NCI-H2196 treated with DMSO at 0.1 percent for 48 hours (cell line): ENCODE measurements at regions not wholly inside any gene's neighbourhood (a gene's known extent, or its start where the extent isn't known, plus 50 kb on each side); places are given as distances from the start of the nearest gene placed in this dataset.

Experiments
- DNase-seq: peaks from one replicate; lab custom pipeline; 2025; ENCODE audit not compliant: unreplicated experiment; lab: John Stamatoyannopoulos, UW

DNA sequence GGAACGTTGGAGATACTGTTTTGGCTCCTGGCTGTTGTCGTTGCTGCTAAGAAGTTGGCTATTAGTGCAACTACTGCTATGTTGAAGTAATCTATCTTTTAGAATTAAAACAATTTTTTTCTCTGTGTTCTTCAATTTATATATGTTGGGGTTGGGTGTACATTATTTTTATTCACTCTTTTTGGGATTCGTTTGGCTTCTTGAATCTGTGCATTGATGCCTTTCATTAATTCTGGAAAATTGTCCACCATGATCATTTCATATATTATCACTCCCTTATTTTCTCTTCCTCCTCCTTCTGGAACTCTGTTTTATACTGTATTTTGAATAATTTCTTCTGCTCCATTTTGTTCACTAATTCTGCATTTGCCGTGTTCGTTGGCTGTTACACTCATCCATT, 199.5 kb upstream of the PLET1 start:
- no peak for DNase-seq

DNA sequence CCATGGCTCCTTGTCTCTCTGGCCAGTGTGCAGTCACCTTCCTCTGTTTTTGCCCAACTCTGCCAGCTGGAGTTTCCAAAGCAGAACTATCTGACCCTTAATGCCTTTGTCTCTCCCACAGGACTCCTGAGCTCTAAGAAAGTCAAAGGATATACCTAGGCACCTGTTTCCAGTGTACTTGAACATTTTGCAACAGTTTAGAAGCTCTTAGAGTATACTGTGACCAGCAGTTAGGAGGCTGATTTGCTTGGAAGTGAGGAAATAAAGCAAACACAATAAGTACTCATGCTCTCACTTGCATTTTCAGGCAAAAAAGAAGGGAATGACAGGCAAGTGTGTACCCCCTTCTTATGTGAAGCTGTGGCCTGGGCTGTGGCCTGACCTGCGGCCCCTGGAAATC, 204.3 kb upstream of the PLET1 start:
- no peak for DNase-seq

DNA sequence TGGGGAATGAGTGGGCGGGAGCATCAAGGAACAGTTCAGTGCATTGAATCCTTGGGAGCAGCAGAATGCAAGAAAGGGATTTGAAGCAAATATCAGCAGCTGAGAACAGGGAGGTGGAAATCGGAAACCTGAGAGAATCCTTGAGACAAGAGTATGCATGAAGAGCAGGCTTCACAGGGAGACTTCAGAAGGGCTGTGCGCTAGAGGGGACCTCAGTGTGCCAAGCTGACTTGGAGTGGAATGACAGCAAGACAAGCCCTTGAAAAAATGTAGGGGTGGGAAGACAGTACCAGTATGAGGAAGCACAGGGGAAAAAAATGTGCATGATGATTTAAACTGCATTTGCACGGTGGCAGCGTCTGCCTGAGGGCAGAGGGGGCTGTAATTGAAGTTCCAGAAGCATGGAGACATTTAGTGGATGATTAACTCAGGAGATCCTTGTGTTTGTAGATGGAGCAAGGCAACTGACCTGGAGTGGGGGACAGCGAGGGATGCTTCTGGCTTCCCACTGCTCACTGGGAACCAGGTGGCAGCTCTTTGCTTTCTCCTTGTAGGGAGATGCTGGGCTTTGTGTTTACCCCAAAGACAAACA, 204.9 kb upstream of the PLET1 start:
- no peak for DNase-seq

DNA sequence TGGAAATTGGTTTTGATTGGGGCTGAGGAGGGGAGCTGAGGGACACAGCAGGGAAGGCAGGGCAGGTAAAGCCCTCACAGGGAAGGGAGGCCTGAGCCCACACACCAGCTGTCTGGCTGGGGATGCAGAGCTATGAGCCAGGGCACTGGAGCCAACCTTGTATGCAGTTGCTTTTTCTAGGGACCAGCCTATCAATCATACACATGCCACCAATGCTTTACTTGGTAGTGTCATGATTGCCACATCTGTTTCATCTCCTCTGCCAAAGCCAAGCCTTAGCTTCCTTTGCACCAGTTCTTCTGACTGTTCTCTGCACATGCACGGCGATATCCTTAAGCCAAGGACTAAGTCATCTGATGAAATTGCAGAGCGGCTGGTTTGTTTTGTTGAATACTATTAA, 207.1 kb upstream of the PLET1 start:
- no peak for DNase-seq

DNA sequence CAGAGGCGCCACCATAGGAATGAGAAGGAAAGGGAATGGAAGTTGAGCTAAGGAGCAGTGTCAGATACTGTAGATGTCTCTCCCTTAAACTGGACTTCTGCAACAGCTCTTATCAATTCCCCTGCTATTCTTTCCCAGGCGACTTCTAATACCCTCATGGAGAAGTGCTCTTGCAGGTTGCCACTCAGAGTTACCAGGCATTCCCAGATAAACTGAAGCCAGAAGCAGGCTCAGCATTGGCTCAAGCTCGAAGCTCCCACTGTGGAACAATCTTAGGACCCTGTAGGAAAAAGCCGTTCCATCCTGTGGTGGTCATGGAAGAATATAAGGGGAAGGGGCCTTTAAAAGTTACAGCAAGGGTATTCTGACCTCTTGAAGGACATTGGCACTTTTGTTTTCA, 208.7 kb upstream of the PLET1 start:
- DNase-seq = no peak

DNA sequence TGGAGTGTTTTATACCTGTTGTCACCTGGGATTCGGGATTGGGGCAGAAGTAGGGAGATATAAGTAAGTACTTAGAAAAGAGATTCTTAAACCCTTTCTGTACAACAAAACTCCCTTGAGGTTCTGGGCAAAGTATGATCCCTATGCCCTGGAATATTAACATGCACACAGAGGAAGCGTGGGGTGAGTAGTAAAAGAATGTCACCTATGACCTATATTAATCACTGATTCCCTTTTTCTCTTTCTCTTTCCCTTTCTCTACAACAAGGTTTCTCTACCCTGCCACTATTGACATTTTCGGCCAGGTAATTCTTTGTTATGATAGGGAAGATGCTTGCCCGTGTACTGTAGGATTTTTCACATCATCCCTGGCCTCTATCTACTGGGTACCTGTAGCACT, 209.7 kb upstream of the PLET1 start:
- no peak for DNase-seq

DNA sequence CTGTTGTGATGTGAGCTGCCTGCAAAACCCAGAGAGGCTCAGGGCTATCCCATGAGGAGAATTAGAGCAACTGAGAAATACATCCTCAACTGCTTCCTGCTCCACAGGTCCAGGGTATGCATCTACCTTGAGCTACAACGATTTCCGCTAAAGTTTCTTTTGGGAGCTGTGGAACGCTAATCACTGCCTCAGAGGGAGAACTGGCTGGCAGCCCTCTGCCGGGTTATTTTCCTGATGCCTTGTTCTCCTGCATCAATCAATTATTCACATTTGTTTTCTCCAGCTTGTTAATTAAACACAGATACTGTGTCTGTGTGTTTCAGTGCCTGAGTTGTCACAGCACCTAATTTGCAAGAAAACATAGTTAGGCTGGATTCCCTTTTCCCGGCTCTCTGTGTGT, 211.1 kb upstream of the PLET1 start:
- DNase-seq = no peak

DNA sequence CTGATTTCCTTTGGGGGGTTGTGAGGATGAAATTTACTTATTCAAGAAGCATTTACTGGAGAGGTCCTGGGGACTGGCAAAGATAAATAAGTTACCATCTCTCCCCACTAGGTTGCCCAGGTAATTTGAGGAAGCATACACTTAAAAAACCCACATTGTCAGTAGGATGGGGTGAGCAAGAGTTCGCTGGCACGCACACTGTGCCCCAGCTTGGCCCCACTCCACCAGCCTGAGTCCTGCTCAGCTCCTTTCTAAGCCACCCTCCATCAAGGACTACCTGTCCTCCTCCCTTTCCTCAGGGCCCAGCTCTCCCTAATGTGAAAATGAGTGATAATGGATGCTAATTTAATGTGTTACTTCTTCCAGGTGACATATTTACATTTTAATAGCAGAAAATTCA, 216.5 kb upstream of the PLET1 start:
- DNase-seq = no peak

DNA sequence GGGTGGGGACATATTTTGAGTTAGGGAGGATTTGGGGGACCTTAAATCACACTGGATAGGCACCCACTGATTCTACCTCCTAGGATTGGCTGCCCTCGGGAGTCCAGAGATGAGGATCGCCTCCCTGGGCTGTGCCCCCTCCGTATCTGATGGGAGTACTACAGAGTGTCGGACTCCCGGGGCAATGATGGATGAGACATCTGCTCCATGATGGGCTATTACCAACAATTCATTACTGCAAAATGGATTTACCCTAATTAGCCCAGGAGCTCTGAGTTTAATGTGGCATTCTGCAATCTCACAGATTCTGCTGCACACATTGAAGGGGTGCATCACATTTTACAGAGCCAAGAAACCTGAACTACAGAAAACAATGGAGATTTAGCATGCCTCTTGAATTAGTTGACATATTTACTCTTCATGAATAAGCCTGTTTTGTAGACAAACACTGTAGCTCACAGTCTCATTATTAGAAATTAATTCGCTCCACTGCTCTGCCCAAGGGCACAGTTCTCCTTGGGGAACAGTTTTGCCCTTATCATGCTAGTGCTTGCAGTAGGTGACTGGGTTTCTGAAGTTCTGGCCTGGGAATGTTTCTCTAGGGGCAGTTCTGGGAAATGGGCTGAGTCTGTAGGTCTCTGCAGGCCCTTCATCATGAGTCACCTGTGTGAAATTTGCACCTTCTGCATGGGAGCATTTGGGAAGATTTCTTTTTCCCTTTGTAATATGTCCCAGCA, 217.1 kb upstream of the PLET1 start:
- no peak for DNase-seq

DNA sequence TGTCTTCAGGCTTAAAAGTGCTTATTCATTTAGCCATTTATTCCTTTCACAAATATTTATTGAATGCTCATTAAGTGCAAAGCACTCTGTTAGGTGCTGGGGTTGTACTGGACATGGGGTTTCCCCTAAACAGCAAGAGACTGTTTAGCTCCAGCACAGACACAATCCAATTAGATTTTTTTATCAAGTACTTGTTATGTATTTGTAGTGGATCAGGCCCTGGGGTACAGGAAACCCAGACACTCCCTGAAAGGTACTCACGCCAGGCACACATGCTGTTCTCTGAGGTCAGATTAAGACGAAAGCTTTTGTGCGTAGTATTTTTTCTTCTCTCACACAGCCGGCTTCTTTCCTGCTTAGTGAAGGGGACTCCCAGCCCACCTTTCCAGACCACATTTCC, 218.1 kb upstream of the PLET1 start:
- no peak for DNase-seq

DNA sequence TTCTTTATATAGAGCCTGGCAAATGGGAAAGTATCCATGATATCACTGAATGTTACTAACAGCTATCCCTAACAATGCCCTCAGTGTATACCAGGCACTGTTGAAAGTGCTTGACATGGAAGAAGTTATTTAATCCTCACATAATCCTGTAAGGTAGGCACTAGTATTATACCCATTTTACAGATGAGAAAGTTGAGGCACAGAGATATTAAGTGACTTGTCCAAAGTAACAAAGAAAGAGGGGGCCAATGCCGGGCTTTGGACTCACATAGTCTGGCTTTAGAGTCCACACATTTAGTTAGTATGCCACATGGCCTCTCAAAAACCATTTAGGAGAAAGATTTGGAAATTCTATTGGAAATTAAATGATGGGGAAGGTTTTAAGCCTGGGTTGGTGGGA, 220.8 kb upstream of the PLET1 start:
- DNase-seq = no peak

DNA sequence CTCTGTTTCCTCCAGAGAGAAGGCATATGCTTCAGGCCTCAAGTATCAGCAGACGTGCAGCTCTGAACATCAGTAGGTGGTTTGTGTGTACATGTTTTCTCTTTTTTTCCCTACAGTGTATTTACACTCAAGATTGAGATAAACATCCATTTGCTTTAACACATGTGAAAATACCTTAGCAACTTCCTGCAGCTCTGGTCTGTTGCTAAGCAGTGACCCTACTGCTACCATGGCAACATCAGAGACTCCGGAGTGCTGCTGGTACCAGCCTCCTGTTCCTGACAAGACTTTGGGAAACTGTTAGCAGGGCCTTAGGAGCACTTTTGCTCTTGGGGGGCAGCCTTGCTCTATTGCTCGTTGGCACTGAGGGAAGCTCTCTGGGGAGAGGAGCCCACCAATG, 221.2 kb upstream of the PLET1 start:
- no peak for DNase-seq

DNA sequence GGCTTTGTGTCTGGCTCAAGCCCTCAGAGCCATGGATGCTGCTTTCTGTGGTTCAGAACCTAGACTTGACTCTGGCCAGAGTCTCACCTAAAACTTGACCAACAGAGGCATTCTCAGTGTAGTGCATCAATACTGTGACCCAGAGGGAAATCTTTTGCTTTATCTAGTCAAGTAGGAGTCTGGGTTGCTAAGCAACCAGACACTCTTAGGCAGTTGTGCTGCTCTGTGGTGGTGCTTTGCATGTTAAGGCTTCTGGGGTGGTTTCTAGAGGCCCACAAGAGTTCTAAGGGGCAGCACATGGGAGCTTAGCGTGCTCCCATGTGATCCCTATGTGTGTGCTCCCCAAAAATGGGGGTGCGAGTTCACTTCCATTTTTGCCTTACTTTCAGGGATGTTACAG, 224.6 kb upstream of the PLET1 start:
- DNase-seq = no peak

DNA sequence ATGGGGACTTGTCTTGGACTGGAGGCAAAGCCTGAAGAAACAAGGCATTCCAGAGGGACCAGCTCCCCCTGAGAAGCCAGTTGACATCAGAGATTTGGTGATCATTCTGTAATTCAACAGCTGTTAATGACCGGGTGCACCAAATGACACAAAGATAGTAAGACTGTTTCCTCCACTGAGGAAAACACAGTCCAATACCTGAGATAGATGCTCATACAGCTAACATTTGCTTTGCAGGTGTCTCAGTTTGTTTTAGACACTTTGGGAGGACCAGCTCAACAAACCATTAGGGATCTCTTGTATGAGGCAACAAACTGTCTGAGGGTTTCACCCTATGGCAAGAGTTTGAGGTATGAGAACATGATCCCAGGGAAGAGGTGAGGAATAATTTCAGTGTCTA, 237.2 kb upstream of the PLET1 start:
- no peak for DNase-seq

DNA sequence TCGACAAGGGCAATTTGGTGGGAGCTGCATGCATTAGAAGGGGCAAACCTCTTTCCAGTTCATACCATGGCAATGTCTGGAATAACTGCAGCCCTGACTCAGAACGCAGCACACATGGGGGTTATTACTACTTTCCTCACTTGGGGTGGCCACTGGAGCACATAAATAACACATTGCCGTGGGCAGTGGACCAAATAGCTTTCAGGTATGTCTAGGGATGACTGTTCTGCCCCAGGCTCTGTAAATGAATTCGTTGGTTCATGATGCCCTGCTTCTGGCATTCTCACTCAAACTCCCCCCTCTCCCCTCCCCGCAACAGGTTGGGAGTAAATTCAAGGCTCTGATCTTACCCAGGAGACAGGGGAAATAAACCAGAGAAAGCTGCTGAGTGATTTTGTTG, 238.0 kb upstream of the PLET1 start:
- no peak for DNase-seq

DNA sequence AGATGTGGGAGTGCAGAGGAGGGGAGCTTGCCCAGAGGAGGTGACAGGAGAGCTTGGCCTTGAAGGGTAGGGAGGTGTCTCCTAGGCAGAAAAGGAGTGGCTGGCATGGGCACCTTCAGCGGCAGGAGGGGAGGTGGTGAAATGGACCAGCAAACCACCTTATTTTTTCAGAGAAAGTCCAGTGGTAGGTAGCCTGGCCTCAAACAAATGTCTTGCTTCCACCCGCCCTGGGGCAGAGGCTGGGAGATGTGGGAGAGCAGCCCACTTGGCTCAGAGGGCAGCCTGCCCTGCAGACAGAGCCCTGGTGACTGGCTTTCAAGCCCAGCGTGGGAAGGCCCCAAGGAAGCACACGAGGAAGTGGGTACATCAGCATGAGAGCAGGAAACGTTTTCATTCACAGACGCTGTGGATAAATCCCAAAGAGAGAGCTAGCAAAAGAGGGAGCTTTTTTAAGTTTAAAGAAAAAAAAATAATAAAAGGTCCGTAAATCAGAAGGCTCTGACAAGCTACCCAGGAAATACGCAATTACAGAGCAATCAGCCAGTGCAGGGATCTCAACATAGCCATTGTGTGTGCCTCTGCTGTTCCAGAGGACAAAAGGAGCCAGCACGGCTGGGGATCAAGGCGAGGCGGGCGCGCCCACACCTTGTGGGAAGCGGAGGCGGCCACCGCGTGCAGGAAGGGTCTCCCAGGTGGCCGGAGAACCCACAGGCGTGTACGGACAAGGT, 238.7 kb upstream of the PLET1 start:
- DNase-seq = no peak

DNA sequence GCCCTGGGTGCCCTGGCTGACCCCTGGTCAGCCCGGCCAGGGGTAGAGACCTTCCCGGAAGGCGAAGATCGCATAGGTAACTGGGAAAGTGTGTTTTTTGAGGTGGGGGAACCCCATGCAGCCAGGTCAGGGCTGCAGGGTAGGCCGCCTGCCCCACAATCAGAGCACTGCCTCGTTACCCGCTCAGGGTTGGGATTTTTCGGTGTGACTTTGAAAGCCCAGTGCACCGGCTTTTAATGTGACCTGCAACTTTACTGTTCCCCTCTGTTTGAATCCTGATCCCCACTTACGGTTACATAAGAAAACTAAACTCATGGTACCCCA, 239.2 kb upstream of the PLET1 start:
- DNase-seq = no peak

DNA sequence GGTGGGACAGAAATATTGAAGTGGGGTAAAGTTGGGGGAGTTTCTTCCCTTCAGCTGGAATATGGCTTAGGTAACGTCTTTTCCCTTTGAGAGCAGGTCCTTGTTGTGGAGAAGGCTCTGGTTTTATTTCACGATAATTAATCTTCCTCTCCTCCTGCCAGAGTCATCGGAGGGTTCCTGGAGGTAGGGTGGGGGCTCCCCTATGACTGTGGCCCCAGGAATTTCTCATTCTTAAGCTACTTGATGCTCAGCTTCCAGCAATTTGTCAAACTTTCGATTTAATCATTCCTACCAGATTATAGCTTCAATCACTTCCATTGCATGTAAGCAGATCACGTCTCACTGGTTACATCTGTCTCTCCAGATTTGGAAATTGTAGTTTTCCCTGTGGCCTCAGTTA, 242.8 kb upstream of the PLET1 start:
- no peak for DNase-seq

DNA sequence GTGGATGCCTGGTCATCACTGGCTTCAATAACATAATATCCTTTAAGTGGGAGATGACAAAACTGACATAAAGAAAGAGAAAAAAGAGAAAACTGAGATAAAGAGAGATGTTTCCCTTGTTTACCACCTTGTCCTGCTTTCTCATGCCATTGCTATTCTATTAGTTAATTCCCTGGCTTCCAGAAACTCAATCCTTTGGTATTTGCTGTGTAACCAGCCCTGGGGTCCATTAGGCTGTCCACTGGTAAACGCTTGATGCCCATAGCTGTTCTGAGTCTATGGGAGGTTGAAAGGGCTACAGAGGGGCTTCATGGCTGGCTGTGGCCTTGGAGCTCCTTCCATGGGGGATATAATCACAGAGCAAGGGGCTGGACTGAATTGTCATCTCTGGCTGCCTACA, 243.4 kb upstream of the PLET1 start:
- no peak for DNase-seq

DNA sequence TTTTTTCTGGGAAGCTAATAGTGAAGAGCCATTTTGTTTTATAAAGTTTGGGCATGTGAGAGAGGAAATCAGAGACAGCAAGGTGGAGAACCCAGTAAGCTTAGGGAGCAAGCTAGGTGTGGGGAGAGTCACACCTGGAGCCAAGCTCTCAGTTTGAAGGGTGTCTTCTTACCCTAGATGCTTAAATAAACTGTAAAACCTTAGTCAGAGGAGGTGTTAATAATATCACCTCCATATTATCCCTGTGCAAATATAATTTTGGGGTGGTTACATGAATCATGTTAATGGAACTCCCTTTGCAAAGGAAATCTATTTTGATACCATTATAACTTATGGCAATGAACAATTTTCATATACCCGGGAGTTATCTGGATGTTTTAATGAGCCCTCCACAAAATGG, 246.2 kb upstream of the PLET1 start:
- DNase-seq = no peak

DNA sequence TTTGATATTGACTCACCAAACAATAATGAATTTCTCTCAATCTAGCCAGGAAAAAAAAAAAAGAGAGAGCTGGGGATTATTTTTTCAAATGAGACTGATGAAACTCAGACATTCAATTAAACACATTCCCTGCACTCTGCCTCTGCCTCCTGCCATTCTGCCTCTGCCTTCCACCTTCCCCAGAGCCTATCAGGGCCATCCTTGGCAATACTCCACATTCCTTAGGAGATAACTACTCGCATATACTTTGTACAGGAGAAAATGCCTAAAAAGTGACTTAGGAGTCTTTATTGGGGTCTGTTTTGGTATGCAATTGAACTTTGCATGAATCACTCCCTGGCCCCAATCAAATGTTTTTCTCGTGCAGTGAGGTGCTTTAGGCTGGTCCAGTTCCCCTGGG, 246.6 kb upstream of the PLET1 start:
- DNase-seq = no peak

DNA sequence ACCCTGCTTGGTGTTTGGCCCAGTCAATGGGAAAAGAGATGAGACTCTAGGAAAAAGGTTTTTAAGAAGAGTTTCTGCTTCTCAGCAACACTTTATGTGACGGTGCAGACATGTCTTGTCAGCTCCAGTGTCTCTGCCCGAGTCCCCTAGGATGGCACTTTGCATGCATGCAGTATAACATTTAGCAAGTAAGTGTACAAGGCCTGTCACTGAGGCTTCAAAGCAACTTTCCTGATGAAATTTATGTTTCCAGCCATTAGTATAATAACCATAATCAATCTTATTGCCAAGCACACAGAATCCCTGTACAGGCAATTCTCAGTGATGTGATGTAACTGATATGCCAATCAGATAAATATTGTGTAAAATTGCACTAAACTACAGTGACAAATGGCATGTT, 248.1 kb upstream of the PLET1 start:
- no peak for DNase-seq

DNA sequence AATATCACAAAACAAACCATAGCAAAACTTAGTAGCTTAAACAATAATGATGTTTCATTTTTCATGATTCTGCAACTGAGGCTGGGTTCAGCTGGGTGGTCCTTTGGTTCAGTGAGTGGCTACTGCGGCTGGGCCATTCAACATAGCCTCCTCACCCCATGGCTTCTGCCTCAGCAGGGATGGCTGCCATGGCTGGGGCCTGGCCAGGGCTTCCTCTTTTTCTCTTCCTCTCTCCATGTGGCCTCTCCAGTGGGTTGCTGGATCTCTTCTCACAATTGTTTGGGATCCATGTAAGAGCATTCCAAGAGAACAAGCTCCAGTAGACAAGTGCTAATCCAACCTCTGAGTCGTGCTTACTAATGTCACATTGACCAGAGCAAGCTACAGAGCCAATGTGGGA, 248.6 kb upstream of the PLET1 start:
- no peak for DNase-seq
